ENCODE measurements at regions not wholly inside any gene's neighbourhood (a gene's known extent, or its start where the extent isn't known, plus 50 kb on each side); places are given as distances from the start of the nearest gene placed in this dataset.
"Not testable (repeated sequence)": the region's sequence is repeated elsewhere in the genome, so short reads cannot be mapped to it uniquely, and the experiment has no call there.

DNA sequence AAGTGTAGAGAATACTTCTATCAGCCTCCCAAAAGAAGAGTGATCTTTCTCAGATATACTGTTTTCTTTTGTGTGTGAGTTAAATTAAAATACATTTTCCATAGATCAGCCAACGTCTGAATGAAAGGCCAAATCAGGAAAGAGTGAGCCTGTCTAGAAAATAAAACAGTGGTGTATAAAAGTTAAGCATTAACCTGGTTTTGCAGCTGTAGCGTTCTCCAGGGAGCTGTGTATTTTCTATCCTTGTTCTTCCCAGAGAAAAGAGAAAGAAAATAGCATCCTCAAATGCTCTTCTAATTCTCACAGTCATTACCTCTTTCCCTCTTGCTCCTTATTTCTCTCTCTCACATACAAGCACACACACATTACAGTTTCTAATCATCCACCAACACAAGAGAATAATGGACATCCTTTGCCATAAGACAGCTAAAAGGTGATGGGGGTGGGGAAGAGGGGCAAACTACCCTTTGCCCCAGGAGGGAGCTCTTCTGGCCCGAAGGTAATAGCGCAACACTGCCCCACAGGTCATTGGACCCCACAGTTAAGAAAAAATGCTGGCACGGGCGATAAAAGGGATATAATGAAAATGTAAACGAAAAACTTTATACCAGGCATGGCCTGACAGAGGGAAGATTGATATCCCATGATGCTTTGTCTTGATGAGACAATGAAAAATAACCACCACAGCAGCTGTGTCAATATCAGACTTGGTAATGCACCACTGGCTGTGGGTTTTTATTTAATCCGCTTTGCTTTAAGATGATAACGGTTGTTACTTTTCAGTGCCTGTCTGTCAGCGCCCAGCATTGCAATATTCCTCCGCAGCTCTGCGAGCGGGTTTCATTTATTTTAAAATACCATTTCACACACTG lies 150.3 kb downstream of the NUF2 start:
- no peaks in the 10 kb centered on the region for H3K9me3 ChIP-seq
- TF ChIP-seq POLR2A (IDR thresholded peaks at IDR 0.05) = no peak
- TF ChIP-seq, protein P1, sequence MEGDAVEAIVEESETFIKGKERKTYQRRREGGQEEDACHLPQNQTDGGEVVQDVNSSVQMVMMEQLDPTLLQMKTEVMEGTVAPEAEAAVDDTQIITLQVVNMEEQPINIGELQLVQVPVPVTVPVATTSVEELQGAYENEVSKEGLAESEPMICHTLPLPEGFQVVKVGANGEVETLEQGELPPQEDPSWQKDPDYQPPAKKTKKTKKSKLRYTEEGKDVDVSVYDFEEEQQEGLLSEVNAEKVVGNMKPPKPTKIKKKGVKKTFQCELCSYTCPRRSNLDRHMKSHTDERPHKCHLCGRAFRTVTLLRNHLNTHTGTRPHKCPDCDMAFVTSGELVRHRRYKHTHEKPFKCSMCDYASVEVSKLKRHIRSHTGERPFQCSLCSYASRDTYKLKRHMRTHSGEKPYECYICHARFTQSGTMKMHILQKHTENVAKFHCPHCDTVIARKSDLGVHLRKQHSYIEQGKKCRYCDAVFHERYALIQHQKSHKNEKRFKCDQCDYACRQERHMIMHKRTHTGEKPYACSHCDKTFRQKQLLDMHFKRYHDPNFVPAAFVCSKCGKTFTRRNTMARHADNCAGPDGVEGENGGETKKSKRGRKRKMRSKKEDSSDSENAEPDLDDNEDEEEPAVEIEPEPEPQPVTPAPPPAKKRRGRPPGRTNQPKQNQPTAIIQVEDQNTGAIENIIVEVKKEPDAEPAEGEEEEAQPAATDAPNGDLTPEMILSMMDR (IDR thresholded peaks at IDR 0.05) = no peak
- no peaks in the 10 kb centered on the region for H3K36me3 ChIP-seq (ENCODE audit: low read depth, missing control alignments)
- H3K27me3 ChIP-seq = no peaks in the 10 kb centered on the region
- intact Hi-C loops (cut with DNase I; ENCODE audit: low total_unique reads) = no loop called here
- DNase-seq = no peak
- WGBS, 2 donors = 66 to 71% methylated on average over 13 of the region's 13 CpGs
- H3K4me1 ChIP-seq = no peaks in the 10 kb centered on the region
- H3K4me3 ChIP-seq = no peak overlapping the region
- no peak overlapping the region for H3K27ac ChIP-seq

DNA sequence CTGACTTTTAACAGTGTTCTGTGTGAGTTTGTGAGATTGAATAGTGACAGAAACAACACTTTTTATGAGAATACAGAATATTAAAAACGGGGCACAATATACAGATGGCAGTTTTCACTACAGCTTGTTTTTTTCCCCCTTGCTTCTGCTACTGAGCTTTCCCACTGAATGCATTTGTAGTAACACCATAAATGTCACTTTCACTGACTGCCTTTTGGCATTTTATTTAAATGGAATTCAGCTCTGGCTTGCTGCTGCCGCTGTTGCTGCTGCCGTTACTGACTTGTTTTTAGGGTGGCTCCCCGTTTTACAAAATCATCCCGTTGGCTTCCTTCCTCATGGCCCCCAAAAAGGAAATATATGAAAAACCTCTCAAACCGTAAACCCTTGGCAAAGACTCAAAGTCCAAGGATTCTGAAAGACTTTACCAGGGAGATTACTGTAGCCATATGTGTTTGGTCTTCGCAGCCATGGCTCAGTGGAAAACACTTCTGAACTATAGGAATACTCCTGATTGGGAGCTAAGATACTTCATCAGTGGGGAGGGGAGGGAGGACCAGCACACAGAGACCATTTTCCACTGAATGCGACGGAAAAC lies 151.0 kb downstream of the NUF2 start:
- no peak overlapping the region for H3K27ac ChIP-seq
- WGBS, 2 donors = 52 to 68% methylated on average over 9 of the region's 9 CpGs
- no peaks in the 10 kb centered on the region for H3K36me3 ChIP-seq (ENCODE audit: low read depth, missing control alignments)
- no peak for TF ChIP-seq POLR2A (IDR thresholded peaks at IDR 0.05)
- TF ChIP-seq, protein P1 (IDR thresholded peaks at IDR 0.05) = no peak
- no peaks in the 10 kb centered on the region for H3K27me3 ChIP-seq
- no peak for DNase-seq
- intact Hi-C loops (cut with DNase I; ENCODE audit: low total_unique reads) = no loop called here
- H3K9me3 ChIP-seq = no peaks in the 10 kb centered on the region
- no peak overlapping the region for H3K4me3 ChIP-seq
- no peaks in the 10 kb centered on the region for H3K4me1 ChIP-seq

DNA sequence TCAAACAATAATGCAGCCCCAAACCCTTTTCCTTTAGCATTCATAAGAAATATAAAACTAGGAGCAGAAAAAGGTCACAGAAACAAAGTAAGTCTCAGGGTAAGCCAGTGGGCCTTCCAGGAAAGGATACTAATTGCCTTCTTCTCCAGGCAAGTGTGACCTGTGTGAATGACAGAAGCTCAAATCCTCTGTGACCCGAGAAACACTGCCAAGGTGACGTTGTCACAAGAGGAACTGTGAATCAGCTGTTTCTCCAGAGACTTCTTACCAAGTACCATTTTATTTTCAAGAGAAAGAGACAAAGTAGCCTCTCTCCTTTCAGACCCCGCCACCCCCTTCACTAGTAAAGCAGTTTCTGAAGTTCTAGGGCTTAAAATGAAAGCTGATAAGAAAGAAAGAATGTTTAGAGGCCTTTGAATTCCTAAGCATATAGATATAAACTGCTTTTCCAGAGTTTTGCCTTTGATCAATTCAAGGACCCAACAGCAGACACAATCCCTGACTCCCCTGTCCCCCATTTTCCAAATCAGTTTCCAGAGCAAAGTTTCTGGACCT lies 155.6 kb downstream of the NUF2 start:
- no peak for TF ChIP-seq POLR2A (IDR thresholded peaks at IDR 0.05)
- TF ChIP-seq, protein P1 (IDR thresholded peaks at IDR 0.05) = no peak
- Histone ChIP-seq H3K4me3 (no peak overlapping the region), H3K36me3 (ENCODE audit: low read depth, missing control alignments) (no peaks in the 10 kb centered on the region), H3K27ac (no peak overlapping the region), H3K27me3 (no peaks in the 10 kb centered on the region), H3K9me3 (no peaks in the 10 kb centered on the region), H3K4me1 (no peaks in the 10 kb centered on the region)
- intact Hi-C loops (cut with DNase I; ENCODE audit: low total_unique reads) = no loop called here
- no peak for DNase-seq
- WGBS, 2 donors = 39 to 58% methylated on average over 3 of the region's 3 CpGs

DNA sequence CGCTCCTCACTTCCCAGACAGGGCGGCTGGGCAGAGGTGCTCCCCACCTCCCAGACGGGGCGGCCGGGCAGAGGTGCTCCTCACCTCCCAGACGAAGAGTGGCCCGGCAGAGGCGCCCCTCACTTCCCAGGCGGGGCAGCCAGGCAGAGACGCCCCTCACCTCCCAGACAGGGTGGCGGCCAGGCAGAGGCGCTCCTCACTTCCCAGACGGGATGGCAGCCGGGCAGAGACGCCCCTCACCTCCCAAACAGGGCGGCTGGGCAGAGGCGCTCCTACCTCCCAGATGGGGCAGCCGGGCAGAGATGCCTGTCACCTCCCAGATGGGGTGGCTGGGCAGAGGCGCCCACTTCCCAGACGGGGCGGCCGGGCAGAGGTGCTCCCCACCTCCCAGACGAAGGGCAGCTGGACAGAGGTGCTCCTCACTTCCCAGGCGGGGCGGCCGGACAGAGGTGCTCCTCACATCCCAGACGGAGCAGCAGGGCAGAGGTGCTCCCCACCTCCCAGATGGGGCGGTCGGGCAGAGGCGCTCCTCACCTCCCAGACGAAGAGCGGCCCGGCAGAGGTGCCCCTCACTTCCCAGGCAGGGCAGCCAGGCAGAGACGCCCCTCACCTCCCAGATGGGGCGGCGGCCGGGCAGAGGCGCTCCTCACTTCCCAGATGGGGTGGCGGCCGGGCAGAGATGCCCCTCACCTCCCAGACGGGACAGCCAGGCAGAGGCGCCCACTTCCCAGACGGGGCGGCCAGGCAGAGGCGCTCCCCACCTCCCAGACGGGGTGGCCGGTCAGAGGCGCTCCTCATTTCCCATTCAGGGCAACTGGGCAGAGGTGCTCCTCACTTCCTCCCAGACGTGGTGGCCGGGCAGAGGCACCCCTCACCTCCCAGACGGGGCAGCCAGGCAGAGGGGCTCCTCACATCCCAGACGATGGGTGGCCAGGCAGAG lies 176.9 kb downstream of the NUF2 start:
- intact Hi-C loops (cut with DNase I; ENCODE audit: low total_unique reads); DNase-seq: not testable (repeated sequence)
- WGBS, 2 donors = 74 to 79% methylated on average over 6 to 51 of the region's 52 CpGs

More for the DNA sequence above, 176.9 kb downstream of the NUF2 start:
- H3K4me1 ChIP-seq; H3K27me3 ChIP-seq; H3K27ac ChIP-seq; H3K36me3 ChIP-seq (ENCODE audit: low read depth, missing control alignments); H3K9me3 ChIP-seq: not testable (repeated sequence)
- H3K4me3 ChIP-seq = peak overlapping the region in 1 of 2 donors; percentile 7

All from testis (tissue), 2 donors.